ENCODE measurements at regions not wholly inside any gene's neighbourhood (a gene's known extent, or its start where the extent isn't known, plus 50 kb on each side); places are given as distances from the start of the nearest gene placed in this dataset.
A peak's percentile ranks its signal among the peaks of the same experiment; 100 is the strongest.

GRCh38 chr17:34798581-34798980 is 162.7 kb downstream of the CCT6B start:
- no peak overlapping the region for H3K4me3 ChIP-seq (ENCODE audit: low read length)
- no peak for TF ChIP-seq CTCF (conservative IDR thresholded peaks at IDR 0.05; ENCODE audit: low read length)
- DNase-seq (ENCODE audit: low read depth) = no peak

- no peak for TF ChIP-seq CTCF (conservative IDR thresholded peaks at IDR 0.05; ENCODE audit: low read length)
- H3K4me3 ChIP-seq (ENCODE audit: low read length) = no peak overlapping the region
- DNase-seq (ENCODE audit: low read depth) = peak; percentile 8
Observed at GRCh38 chr17:34797720-34798119, 163.5 kb downstream of the CCT6B start.

- no peak overlapping the region for H3K4me3 ChIP-seq (ENCODE audit: low read length)
- no peak for TF ChIP-seq CTCF (conservative IDR thresholded peaks at IDR 0.05; ENCODE audit: low read length)
- DNase-seq (ENCODE audit: low read depth) = no peak
Observed at GRCh38 chr17:34793231-34793908, 167.9 kb downstream of the CCT6B start.

GRCh38 chr17:34788696-34789095 is 172.6 kb downstream of the CCT6B start:
- no peak for TF ChIP-seq CTCF (conservative IDR thresholded peaks at IDR 0.05; ENCODE audit: low read length)
- DNase-seq (ENCODE audit: low read depth) = no peak
- no peak overlapping the region for H3K4me3 ChIP-seq (ENCODE audit: low read length)

- no peak overlapping the region for H3K4me3 ChIP-seq (ENCODE audit: low read length)
- no peak for TF ChIP-seq CTCF (conservative IDR thresholded peaks at IDR 0.05; ENCODE audit: low read length)
- no peak for DNase-seq (ENCODE audit: low read depth)
Observed at GRCh38 chr17:34784526-34784925, 176.7 kb downstream of the CCT6B start.

- no peak overlapping the region for H3K4me3 ChIP-seq (ENCODE audit: low read length)
- no peak for TF ChIP-seq CTCF (conservative IDR thresholded peaks at IDR 0.05; ENCODE audit: low read length)
- no peak for DNase-seq (ENCODE audit: low read depth)
Observed at GRCh38 chr17:34782271-34782670, 179.0 kb downstream of the CCT6B start.

GRCh38 chr17:34781571-34782108 is 179.6 kb downstream of the CCT6B start:
- peak; percentile 30 for DNase-seq (ENCODE audit: low read depth)
- TF ChIP-seq CTCF (conservative IDR thresholded peaks at IDR 0.05; ENCODE audit: low read length) = no peak
- H3K4me3 ChIP-seq (ENCODE audit: low read length) = no peak overlapping the region

Data from AG10803 (cell line).